ENCODE measurements at regions not wholly inside any gene's neighbourhood (a gene's known extent, or its start where the extent isn't known, plus 50 kb on each side); places are given as distances from the start of the nearest gene placed in this dataset.
"Not testable (repeated sequence)": the region's sequence is repeated elsewhere in the genome, so short reads cannot be mapped to it uniquely, and the experiment has no call there.

- no peak for FAIRE-seq
Observed at GRCh38 chr6:150775415-150776203, 89.9 kb upstream of the MTHFD1L start.

- no peak for FAIRE-seq
Observed at GRCh38 chr6:150777736-150778135, 87.8 kb upstream of the MTHFD1L start.

- no peak for FAIRE-seq
Observed at GRCh38 chr6:150783813-150784212, 81.7 kb upstream of the MTHFD1L start.

GRCh38 chr6:150787429-150787828 lies 78.1 kb upstream of the MTHFD1L start:
- FAIRE-seq, result no peak

GRCh38 chr6:150788089-150788488 lies 77.4 kb upstream of the MTHFD1L start:
- FAIRE-seq, result no peak

GRCh38 chr6:150789906-150790305 lies 75.6 kb upstream of the MTHFD1L start:
- not testable (repeated sequence) for FAIRE-seq

GRCh38 chr6:150791717-150792116 lies 73.8 kb upstream of the MTHFD1L start:
- FAIRE-seq, result no peak

- no peak for FAIRE-seq
Observed at GRCh38 chr6:150797949-150798348, 67.6 kb upstream of the MTHFD1L start.

- FAIRE-seq, result no peak
Observed at GRCh38 chr6:150799276-150799805, 66.2 kb upstream of the MTHFD1L start.

GRCh38 chr6:150800674-150801314 lies 64.7 kb upstream of the MTHFD1L start:
- FAIRE-seq, result no peak

GRCh38 chr6:150806790-150807189 lies 58.7 kb upstream of the MTHFD1L start:
- FAIRE-seq, result no peak

- no peak for FAIRE-seq
Observed at GRCh38 chr6:150813319-150813992, 52.0 kb upstream of the MTHFD1L start.

- FAIRE-seq, result no peak
Observed at GRCh38 chr6:150813993-150814359, 51.5 kb upstream of the MTHFD1L start.
